ENCODE measurements at regions not wholly inside any gene's neighbourhood (a gene's known extent, or its start where the extent isn't known, plus 50 kb on each side); places are given as distances from the start of the nearest gene placed in this dataset.
A peak's percentile ranks its signal among the peaks of the same experiment; 100 is the strongest.

DNA sequence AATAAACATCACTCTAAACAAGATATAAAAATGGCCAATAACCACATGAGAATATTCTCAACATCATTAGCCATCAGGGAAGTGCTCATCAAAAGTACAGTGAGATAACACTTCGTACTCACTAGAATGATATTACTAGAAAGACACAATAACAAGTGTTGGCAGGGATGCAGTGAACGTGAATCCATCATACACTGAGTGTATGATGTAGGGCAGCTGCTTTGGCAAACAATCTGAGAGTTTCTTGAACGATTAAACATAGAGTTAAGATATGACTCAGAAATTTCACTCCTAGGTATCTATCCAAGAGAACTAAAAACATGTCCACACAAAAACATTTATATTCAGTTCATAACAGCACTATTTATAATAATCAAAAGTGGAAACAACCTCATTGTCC lies 368.9 kb downstream of the PID1 start:
- Histone ChIP-seq H3K27me3 (ENCODE audit: control insufficient read depth, insufficient read depth) (no peaks in the 10 kb centered on the region), H3K4me3 (ENCODE audit: low read length) (no peak overlapping the region), H3K4me1 (ENCODE audit: control insufficient read depth, insufficient read depth, low read length) (no peaks in the 10 kb centered on the region), H3K27ac (ENCODE audit: low read length) (no peak overlapping the region), H3K9me3 (ENCODE audit: control insufficient read depth, low read length) (no peaks in the 10 kb centered on the region)
- intact Hi-C loops (cut with DNase I) = no loop called here
- WGBS = 50% methylated on average over 3 of the region's 3 CpGs
- DNase-seq (no peak), ATAC-seq (no peak)

DNA sequence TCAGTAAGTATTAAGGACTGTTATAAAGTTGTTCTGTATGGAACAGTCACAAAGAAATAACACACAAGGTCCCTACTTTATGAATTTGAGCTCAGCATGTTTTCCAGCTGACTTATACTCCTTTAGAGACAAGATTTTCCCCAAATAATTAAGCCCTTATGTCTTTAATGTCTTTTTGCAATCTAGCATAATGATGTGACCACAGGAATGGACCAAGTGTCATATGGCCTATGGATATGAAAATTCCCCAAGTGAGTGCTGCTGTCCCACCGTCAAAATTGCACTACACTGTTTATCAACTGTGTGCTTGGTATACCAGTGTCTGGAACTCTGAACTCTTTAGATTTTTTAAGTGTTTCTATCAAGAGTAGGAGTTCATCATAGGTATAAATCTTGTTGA lies 369.6 kb downstream of the PID1 start:
- intact Hi-C loops (cut with DNase I) = no loop called here
- ATAC-seq (no peak), DNase-seq (no peak)
- no peaks in the 10 kb centered on the region for H3K9me3 ChIP-seq (ENCODE audit: control insufficient read depth, low read length)
- WGBS = 70% methylated on average over 1 of the region's 1 CpG
- no peaks in the 10 kb centered on the region for H3K4me1 ChIP-seq (ENCODE audit: control insufficient read depth, insufficient read depth, low read length)
- H3K4me3 ChIP-seq (ENCODE audit: low read length) = no peak overlapping the region
- H3K27me3 ChIP-seq (ENCODE audit: control insufficient read depth, insufficient read depth) = no peaks in the 10 kb centered on the region
- no peak overlapping the region for H3K27ac ChIP-seq (ENCODE audit: low read length)

DNA sequence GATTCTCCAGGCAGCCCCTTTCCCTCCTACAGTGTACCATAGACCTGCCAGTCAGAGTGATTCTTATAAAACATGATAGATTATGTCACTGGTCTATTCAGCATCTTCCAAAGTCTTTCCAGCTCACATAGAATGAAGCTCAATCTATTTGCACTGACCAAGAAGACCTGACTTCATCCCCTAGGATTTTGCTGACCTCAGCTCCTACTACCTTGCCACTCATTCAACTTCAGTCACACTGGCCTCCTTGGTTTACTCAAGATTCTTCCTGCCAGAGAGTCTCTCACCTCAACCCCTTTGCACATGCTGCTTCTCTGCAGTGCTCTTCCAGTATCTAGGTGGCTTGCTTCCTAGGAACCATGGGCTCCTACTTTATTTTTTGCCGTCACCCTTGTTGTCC lies 392.9 kb downstream of the PID1 start:
- ATAC-seq (no peak), DNase-seq (no peak)
- Histone ChIP-seq H3K27ac (ENCODE audit: low read length) (no peak overlapping the region), H3K27me3 (ENCODE audit: control insufficient read depth, insufficient read depth) (no peaks in the 10 kb centered on the region), H3K4me3 (ENCODE audit: low read length) (no peak overlapping the region), H3K4me1 (ENCODE audit: control insufficient read depth, insufficient read depth, low read length) (no peaks in the 10 kb centered on the region), H3K9me3 (ENCODE audit: control insufficient read depth, low read length) (no peaks in the 10 kb centered on the region)
- WGBS = 44% methylated on average over 1 of the region's 1 CpG
- intact Hi-C loops (cut with DNase I) = no loop called here

DNA sequence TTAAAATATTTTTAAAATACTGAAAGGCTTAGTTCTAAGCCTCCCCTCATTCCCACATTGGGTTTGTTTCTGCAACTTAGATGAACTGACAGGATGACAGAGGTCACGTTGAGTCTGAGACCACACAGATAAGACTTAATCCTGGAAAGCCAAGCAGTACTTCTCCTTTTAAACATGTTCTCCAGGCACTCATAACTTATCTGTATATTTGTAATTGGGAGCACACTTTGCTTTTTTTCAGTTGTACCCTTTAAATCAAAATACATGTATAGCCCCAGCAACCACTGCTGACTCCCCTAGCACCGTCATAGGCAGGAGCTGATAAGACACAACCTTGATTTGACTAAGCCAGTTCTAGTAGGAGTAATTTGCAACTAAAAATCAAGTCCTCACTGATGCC lies 394.8 kb downstream of the PID1 start:
- WGBS = 31% methylated on average over 2 of the region's 2 CpGs
- H3K27ac ChIP-seq (ENCODE audit: low read length) = no peak overlapping the region

DNA sequence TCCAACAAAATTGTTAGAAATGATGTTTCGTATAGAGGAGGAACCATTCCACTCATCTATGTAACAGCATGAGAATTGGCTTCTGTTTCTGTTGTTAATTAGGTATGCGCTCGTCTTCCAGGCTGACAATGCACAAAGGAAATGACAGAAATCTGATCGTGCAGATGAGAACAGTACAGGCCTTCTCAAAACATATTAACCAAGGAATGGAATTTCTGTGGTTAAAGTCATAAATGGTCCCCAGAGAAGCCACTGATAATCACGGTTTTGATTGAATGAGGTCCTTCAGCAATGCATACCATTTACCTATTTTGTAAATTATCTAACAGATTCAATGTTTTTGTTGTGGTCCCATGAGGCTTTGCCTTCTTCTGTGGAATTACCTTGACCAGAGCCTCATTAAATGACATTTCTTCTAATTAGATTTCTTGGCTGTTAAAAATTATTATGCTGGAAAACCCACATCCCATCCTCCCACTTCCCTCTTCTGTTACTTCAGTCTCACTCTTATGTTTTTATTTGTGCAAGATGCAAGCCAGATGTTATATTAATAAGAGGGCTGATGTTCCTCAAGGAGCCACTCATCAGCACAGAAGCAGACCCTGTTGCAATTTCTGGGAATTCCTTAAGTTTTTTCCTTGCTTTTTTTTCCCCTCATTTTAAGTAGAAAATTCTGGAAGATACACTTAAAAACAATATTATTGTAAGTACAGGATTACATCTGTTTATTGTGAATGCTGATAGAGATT lies 395.8 kb downstream of the PID1 start:
- intact Hi-C loops (cut with DNase I) = no loop called here
- Histone ChIP-seq H3K9me3 (ENCODE audit: control insufficient read depth, low read length) (no peaks in the 10 kb centered on the region), H3K4me3 (ENCODE audit: low read length) (no peak overlapping the region), H3K27ac (ENCODE audit: low read length) (no peak overlapping the region), H3K4me1 (ENCODE audit: control insufficient read depth, insufficient read depth, low read length) (no peaks in the 10 kb centered on the region), H3K27me3 (ENCODE audit: control insufficient read depth, insufficient read depth) (no peaks in the 10 kb centered on the region)
- WGBS = 52% methylated on average over 5 of the region's 5 CpGs
- DNase-seq (no peak), ATAC-seq (no peak)

More for the DNA sequence above, 394.8 kb downstream of the PID1 start:
- DNase-seq = no peak
- Histone ChIP-seq H3K9me3 (ENCODE audit: control insufficient read depth, low read length) (no peaks in the 10 kb centered on the region), H3K4me3 (ENCODE audit: low read length) (no peak overlapping the region), H3K27me3 (ENCODE audit: control insufficient read depth, insufficient read depth) (no peaks in the 10 kb centered on the region), H3K4me1 (ENCODE audit: control insufficient read depth, insufficient read depth, low read length) (no peaks in the 10 kb centered on the region)
- intact Hi-C loops (cut with DNase I) = no loop called here
- no peak for ATAC-seq

DNA sequence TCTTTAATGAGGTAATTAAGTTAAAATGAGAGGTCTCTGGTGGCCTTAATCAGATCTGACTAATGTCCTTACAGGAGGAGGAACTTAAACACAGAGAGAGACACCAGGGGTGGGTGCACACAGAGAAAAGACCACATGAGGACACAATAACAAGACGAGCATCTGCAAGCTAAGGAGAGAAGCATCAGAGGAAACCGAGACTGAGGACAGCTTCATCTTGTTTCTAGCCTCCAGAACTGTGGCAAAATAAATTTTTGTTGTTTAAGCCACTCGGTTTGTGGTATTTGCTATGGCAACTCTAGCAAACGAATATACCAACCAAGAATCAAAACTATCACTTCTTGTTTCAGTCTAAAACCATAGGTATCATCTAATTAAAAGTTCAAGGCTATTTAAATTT lies 400.1 kb downstream of the PID1 start:
- Histone ChIP-seq H3K4me1 (ENCODE audit: control insufficient read depth, insufficient read depth, low read length) (no peaks in the 10 kb centered on the region), H3K27me3 (ENCODE audit: control insufficient read depth, insufficient read depth) (no peaks in the 10 kb centered on the region), H3K9me3 (ENCODE audit: control insufficient read depth, low read length) (no peaks in the 10 kb centered on the region), H3K27ac (ENCODE audit: low read length) (no peak overlapping the region), H3K4me3 (ENCODE audit: low read length) (no peak overlapping the region)
- DNase-seq (no peak), ATAC-seq (no peak)
- 69% methylated on average over 4 of the region's 4 CpGs for WGBS
- intact Hi-C loops (cut with DNase I) = no loop called here

DNA sequence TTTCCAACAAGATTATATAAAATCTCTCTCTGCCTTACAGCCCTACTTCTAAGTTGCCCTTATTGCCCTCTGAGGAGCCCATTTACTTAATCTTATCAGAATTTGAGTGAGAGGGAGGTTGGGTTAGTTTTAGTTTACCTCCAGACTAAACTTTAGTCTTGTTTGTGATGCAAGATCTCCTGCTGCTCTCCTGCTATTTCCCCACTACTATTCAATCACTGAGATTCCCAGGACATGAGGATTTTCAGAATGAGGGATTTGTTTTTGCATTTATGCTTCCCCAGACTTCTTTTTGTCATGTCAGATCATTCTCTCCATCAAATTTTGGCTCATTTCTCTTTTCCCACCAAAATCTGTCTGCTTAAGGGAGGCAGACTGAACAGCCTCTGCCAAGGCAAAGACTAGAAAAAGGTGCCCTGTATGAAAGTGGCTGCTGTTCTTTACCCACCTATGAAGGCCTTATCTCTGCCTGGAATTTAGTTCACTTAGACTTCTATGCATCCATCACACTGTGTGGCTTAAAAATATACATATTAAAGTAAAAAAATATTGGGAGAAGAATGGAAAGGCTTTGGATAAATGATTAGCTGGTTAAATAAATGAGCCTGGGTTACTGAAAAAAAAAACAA lies 401.3 kb downstream of the PID1 start:
- intact Hi-C loops (cut with DNase I) = no loop called here
- Histone ChIP-seq H3K27ac (ENCODE audit: low read length) (no peak overlapping the region), H3K27me3 (ENCODE audit: control insufficient read depth, insufficient read depth) (no peaks in the 10 kb centered on the region), H3K9me3 (ENCODE audit: control insufficient read depth, low read length) (no peaks in the 10 kb centered on the region), H3K4me1 (ENCODE audit: control insufficient read depth, insufficient read depth, low read length) (no peaks in the 10 kb centered on the region), H3K4me3 (ENCODE audit: low read length) (no peak overlapping the region)
- ATAC-seq (no peak), DNase-seq (no peak)

DNA sequence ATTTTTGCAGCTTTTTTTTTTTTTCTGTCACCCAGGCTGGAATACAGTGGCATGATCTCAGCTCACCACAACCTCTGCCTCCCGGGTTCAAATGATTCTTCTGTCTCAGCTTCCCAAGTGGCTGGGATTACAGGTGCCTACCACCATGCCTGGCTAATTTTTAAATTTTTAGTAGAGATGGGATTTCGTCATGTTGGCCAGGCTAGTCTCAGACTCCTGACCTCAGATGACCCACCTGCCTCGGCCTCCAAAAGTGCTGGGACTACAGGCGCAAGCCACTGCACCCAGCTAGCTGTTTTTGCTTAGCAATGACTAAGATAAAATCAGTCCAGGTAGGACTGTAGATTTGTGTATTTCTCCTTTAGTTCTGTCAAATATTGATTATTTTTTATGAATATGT lies 403.7 kb downstream of the PID1 start:
- intact Hi-C loops (cut with DNase I) = no loop called here
- no peak overlapping the region for H3K27ac ChIP-seq (ENCODE audit: low read length)
- no peaks in the 10 kb centered on the region for H3K4me1 ChIP-seq (ENCODE audit: control insufficient read depth, insufficient read depth, low read length)
- H3K4me3 ChIP-seq (ENCODE audit: low read length) = no peak overlapping the region
- no peak for DNase-seq
- ATAC-seq = no peak
- 79% methylated on average over 4 of the region's 4 CpGs for WGBS
- H3K27me3 ChIP-seq (ENCODE audit: control insufficient read depth, insufficient read depth) = no peaks in the 10 kb centered on the region
- no peaks in the 10 kb centered on the region for H3K9me3 ChIP-seq (ENCODE audit: control insufficient read depth, low read length)

DNA sequence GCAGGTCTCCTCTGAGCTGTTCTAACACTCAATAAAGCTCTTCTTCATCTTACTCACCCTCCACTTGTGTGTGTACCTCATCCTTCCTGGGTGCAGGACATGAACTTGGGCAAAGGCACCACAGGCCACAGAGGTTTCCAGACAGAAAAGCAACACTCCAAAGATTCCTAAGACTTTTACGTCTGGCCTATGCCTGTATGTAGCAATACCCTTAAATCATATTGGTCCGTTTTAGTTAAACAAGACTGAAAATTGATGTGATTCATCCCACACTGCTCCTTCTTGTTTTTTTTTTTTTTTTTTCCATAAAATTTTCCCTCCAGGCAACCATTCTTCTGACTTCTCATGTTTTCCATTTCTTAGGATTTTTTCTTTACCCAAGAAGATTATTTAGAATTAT lies 404.3 kb downstream of the PID1 start:
- H3K27ac ChIP-seq (ENCODE audit: low read length) = no peak overlapping the region
- intact Hi-C loops (cut with DNase I) = no loop called here
- H3K27me3 ChIP-seq (ENCODE audit: control insufficient read depth, insufficient read depth) = no peaks in the 10 kb centered on the region
- H3K9me3 ChIP-seq (ENCODE audit: control insufficient read depth, low read length) = no peaks in the 10 kb centered on the region
- ATAC-seq (no peak), DNase-seq (no peak)
- no peaks in the 10 kb centered on the region for H3K4me1 ChIP-seq (ENCODE audit: control insufficient read depth, insufficient read depth, low read length)
- no peak overlapping the region for H3K4me3 ChIP-seq (ENCODE audit: low read length)
- 66% methylated on average over 2 of the region's 2 CpGs for WGBS

DNA sequence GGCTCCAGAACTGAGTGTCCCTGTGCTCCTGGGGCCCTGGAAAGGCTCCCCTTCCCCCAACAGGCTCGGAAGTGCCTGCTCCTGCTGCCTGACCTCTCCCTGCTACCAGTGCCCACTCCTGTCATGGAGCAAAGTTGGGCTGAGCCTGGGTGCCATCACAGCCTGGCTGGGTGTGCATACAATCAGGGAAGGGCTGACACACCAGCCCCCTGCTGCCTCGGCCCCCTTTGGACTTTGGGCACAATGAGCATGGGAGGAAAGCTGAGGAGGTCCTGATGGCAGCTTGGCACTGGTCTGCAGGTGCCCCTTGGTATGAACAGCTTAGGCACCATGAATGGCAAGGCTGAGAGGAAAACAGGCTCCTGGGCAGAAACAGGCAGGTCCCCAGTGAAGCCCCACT lies 405.0 kb downstream of the PID1 start:
- DNase-seq = peak in 1 of 3 donors; percentile 28
- WGBS = 73% methylated on average over 2 of the region's 2 CpGs

DNA sequence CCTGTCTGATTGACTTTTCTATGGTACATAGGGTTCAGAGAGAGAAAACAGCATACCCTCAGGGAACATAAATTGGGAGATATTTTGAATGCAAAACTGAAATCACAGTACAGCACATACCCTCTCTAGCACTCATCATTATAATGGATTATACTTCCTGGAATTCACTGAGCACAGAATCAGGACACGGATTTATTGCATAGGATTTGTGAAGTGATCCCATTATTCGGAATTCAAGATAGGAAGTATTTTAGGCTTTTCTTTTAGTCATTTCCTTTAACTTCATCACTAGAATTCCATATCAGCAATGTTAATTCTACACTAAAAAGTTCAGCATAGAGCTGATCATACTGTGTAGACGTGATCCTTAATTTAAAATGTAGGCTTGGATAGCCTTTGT lies 407.0 kb downstream of the PID1 start:
- H3K27me3 ChIP-seq (ENCODE audit: control insufficient read depth, insufficient read depth) = no peaks in the 10 kb centered on the region
- H3K9me3 ChIP-seq (ENCODE audit: control insufficient read depth, low read length) = no peaks in the 10 kb centered on the region
- no peak overlapping the region for H3K27ac ChIP-seq (ENCODE audit: low read length)
- WGBS = 71% methylated on average over 3 of the region's 3 CpGs
- DNase-seq (no peak), ATAC-seq (no peak)
- H3K4me3 ChIP-seq (ENCODE audit: low read length) = no peak overlapping the region
- no peaks in the 10 kb centered on the region for H3K4me1 ChIP-seq (ENCODE audit: control insufficient read depth, insufficient read depth, low read length)
- intact Hi-C loops (cut with DNase I) = no loop called here

More for the DNA sequence above, 405.0 kb downstream of the PID1 start:
- intact Hi-C loops (cut with DNase I) = no loop called here
- no peak overlapping the region for H3K27ac ChIP-seq (ENCODE audit: low read length)
- H3K27me3 ChIP-seq (ENCODE audit: control insufficient read depth, insufficient read depth) = no peaks in the 10 kb centered on the region
- H3K4me3 ChIP-seq (ENCODE audit: low read length) = no peak overlapping the region
- no peak for ATAC-seq
- H3K9me3 ChIP-seq (ENCODE audit: control insufficient read depth, low read length) = no peaks in the 10 kb centered on the region
- no peaks in the 10 kb centered on the region for H3K4me1 ChIP-seq (ENCODE audit: control insufficient read depth, insufficient read depth, low read length)

Measured in right cardiac atrium (tissue), 5 donors.